NCI-H82 (cell line): ENCODE measurements at regions not wholly inside any gene's neighbourhood (a gene's known extent, or its start where the extent isn't known, plus 50 kb on each side); places are given as distances from the start of the nearest gene placed in this dataset.
A peak's percentile ranks its signal among the peaks of the same experiment; 100 is the strongest.

Experiments used
- DNase-seq: peaks from one replicate; lab custom pipeline; 2025; lab: John Stamatoyannopoulos, UW

GRCh38 chr6:12423832-12424231 is 133.7 kb downstream of the EDN1 start:
- DNase-seq = no peak

- DNase-seq = no peak
These were observed 136.0 kb downstream of the EDN1 start for GRCh38 chr6:12426121-12426520.

- no peak for DNase-seq
These were observed 140.9 kb downstream of the EDN1 start for GRCh38 chr6:12431023-12431422.

- no peak for DNase-seq
These were observed 146.1 kb downstream of the EDN1 start for GRCh38 chr6:12436224-12436623.

- no peak for DNase-seq
These were observed 146.5 kb downstream of the EDN1 start for GRCh38 chr6:12436683-12437082.

- peak; percentile 61 for DNase-seq
These were observed 149.1 kb downstream of the EDN1 start for GRCh38 chr6:12439296-12439695.

- DNase-seq = no peak
These were observed 150.8 kb downstream of the EDN1 start for GRCh38 chr6:12440981-12441380.

GRCh38 chr6:12442455-12442854 is 152.3 kb downstream of the EDN1 start:
- DNase-seq = no peak

GRCh38 chr6:12446394-12446793 is 156.2 kb downstream of the EDN1 start:
- no peak for DNase-seq

- no peak for DNase-seq
These were observed 159.3 kb downstream of the EDN1 start for GRCh38 chr6:12449447-12449846.

- DNase-seq = no peak
These were observed 160.3 kb downstream of the EDN1 start for GRCh38 chr6:12450467-12450866.

GRCh38 chr6:12456343-12456742 is 166.2 kb downstream of the EDN1 start:
- no peak for DNase-seq

GRCh38 chr6:12457094-12457493 is 166.9 kb downstream of the EDN1 start:
- no peak for DNase-seq

GRCh38 chr6:12458558-12458957 is 168.4 kb downstream of the EDN1 start:
- DNase-seq = no peak

- no peak for DNase-seq
These were observed 169.9 kb downstream of the EDN1 start for GRCh38 chr6:12459945-12460661.

GRCh38 chr6:12467706-12468670 is 177.8 kb downstream of the EDN1 start:
- DNase-seq = no peak

- DNase-seq = no peak
These were observed 182.5 kb downstream of the EDN1 start for GRCh38 chr6:12472601-12473038.

- no peak for DNase-seq
These were observed 183.3 kb downstream of the EDN1 start for GRCh38 chr6:12473494-12473893.

- DNase-seq = no peak
These were observed 184.3 kb downstream of the EDN1 start for GRCh38 chr6:12474167-12475140.

- DNase-seq = no peak
These were observed 186.3 kb downstream of the EDN1 start for GRCh38 chr6:12476484-12476883.

- no peak for DNase-seq
These were observed 187.5 kb downstream of the EDN1 start for GRCh38 chr6:12477616-12478015.

- DNase-seq = no peak
These were observed 188.8 kb downstream of the EDN1 start for GRCh38 chr6:12478921-12479320.
